Spinal cord (tissue), 9 donors: ENCODE measurements at regions not wholly inside any gene's neighbourhood (a gene's known extent, or its start where the extent isn't known, plus 50 kb on each side); places are given as distances from the start of the nearest gene placed in this dataset.

Source experiments
- DNase-seq, 6 donors: peaks; one replicate each; pipeline versions ENCODE4 v3.0.0 to v3.0.0-alpha.2; 2013 to 2015; ENCODE audit warnings: low spot score in 6 of 6, low read depth in 4 of 6
- H3K27ac ChIP-seq: one replicate; pipeline ENCODE4 v1.5.1; 2013; ENCODE audit warnings: low read depth, low read length, control low read depth
- H3K27me3 ChIP-seq: one replicate; pipeline ENCODE4 v1.6.1; 2013; ENCODE audit warnings: low read length; ENCODE audit not compliant: control insufficient read depth, insufficient read depth
- H3K36me3 ChIP-seq: one replicate; pipeline ENCODE4 v1.6.1; 2013; ENCODE audit warnings: low read length; ENCODE audit not compliant: control insufficient read depth, insufficient read depth
- H3K4me1 ChIP-seq: one replicate; pipeline ENCODE4 v1.6.1; 2013; ENCODE audit warnings: low read length; ENCODE audit not compliant: control insufficient read depth, insufficient read depth
- H3K4me3 ChIP-seq: one replicate; pipeline ENCODE4 v1.5.1; 2013; ENCODE audit warnings: low read depth, low read length, control low read depth
- H3K9me3 ChIP-seq: one replicate; pipeline ENCODE4 v1.6.1; 2013; ENCODE audit warnings: low read length; ENCODE audit not compliant: control insufficient read depth, insufficient read depth
- WGBS: methylation state at CpG from one replicate; pipeline ENCODE4 v1.1.5; 2013; ENCODE audit warnings: missing lambda C conversion rate; ENCODE audit not compliant: insufficient coverage; 5-methylcytosine and 5-hydroxymethylcytosine counted together
- donor health status: healthy.

- Histone ChIP-seq H3K9me3 (no peaks in the 10 kb centered on the region), H3K4me3 (no peak overlapping the region), H3K27me3 (no peaks in the 10 kb centered on the region), H3K4me1 (peaks cover 9% of the 10 kb centered on the region), H3K27ac (no peak overlapping the region), H3K36me3 (no peaks in the 10 kb centered on the region)
- WGBS: 95% methylated on average over 2 of the region's 3 CpGs
- DNase-seq: no peak
Observed at GRCh38 chr2:62313449-62314227, 117.7 kb downstream of the B3GNT2 start.

- no peaks in the 10 kb centered on the region for H3K36me3 ChIP-seq
- no peak overlapping the region for H3K4me3 ChIP-seq
- peaks cover 28% of the 10 kb centered on the region for H3K4me1 ChIP-seq
- no peaks in the 10 kb centered on the region for H3K27me3 ChIP-seq
- 54% methylated on average over 13 of the region's 17 CpGs for WGBS
- DNase-seq: peak in 1 of 6 donors; percentile 32
- H3K27ac ChIP-seq: no peak overlapping the region
- H3K9me3 ChIP-seq: no peaks in the 10 kb centered on the region
Observed at GRCh38 chr2:62309465-62310091, 113.7 kb downstream of the B3GNT2 start.

GRCh38 chr2:62309081-62309464, 113.2 kb downstream of the B3GNT2 start:
- DNase-seq: no peak
- no peaks in the 10 kb centered on the region for H3K27me3 ChIP-seq
- H3K36me3 ChIP-seq: no peaks in the 10 kb centered on the region
- WGBS: 50% methylated on average over 1 of the region's 1 CpG
- peaks cover 1% of the 10 kb centered on the region for H3K9me3 ChIP-seq
- H3K27ac ChIP-seq: no peak overlapping the region
- no peak overlapping the region for H3K4me3 ChIP-seq
- H3K4me1 ChIP-seq: peaks cover 28% of the 10 kb centered on the region

- no peak for DNase-seq
- H3K27me3 ChIP-seq: no peaks in the 10 kb centered on the region
- no peak overlapping the region for H3K4me3 ChIP-seq
- peaks cover 1% of the 10 kb centered on the region for H3K9me3 ChIP-seq
- H3K4me1 ChIP-seq: peaks cover 28% of the 10 kb centered on the region
- H3K36me3 ChIP-seq: no peaks in the 10 kb centered on the region
- H3K27ac ChIP-seq: no peak overlapping the region
- 86% methylated on average over 12 of the region's 15 CpGs for WGBS
Observed at GRCh38 chr2:62307469-62308389, 111.8 kb downstream of the B3GNT2 start.

- Histone ChIP-seq H3K27ac (no peak overlapping the region), H3K4me3 (no peak overlapping the region), H3K27me3 (no peaks in the 10 kb centered on the region), H3K4me1 (peaks cover 28% of the 10 kb centered on the region), H3K9me3 (peaks cover 1% of the 10 kb centered on the region), H3K36me3 (no peaks in the 10 kb centered on the region)
- peak in 3 of 6 donors; percentile 25 to 59 (median 55) for DNase-seq
- WGBS: 49% methylated on average over 6 of the region's 7 CpGs
Observed at GRCh38 chr2:62306751-62307468, 111.0 kb downstream of the B3GNT2 start.

- WGBS: 90% methylated on average over 12 of the region's 12 CpGs
- H3K4me1 ChIP-seq: peaks cover 28% of the 10 kb centered on the region
- DNase-seq: no peak
- H3K27me3 ChIP-seq: no peaks in the 10 kb centered on the region
- no peak overlapping the region for H3K27ac ChIP-seq
- no peak overlapping the region for H3K4me3 ChIP-seq
- H3K9me3 ChIP-seq: peaks cover 1% of the 10 kb centered on the region
- no peaks in the 10 kb centered on the region for H3K36me3 ChIP-seq
Observed at GRCh38 chr2:62305421-62306176, 109.7 kb downstream of the B3GNT2 start.

GRCh38 chr2:62304429-62305417, 108.8 kb downstream of the B3GNT2 start:
- peaks cover 26% of the 10 kb centered on the region for H3K4me1 ChIP-seq
- no peaks in the 10 kb centered on the region for H3K27me3 ChIP-seq
- 58% methylated on average over 12 of the region's 13 CpGs for WGBS
- H3K9me3 ChIP-seq: peaks cover 1% of the 10 kb centered on the region
- no peak overlapping the region for H3K27ac ChIP-seq
- no peak overlapping the region for H3K4me3 ChIP-seq
- H3K36me3 ChIP-seq: no peaks in the 10 kb centered on the region
- no peak for DNase-seq

- no peaks in the 10 kb centered on the region for H3K27me3 ChIP-seq
- peaks cover 1% of the 10 kb centered on the region for H3K9me3 ChIP-seq
- H3K4me1 ChIP-seq: peaks cover 19% of the 10 kb centered on the region
- no peak overlapping the region for H3K4me3 ChIP-seq
- H3K27ac ChIP-seq: no peak overlapping the region
- DNase-seq: no peak
- no peaks in the 10 kb centered on the region for H3K36me3 ChIP-seq
- 85% methylated on average over 3 of the region's 3 CpGs for WGBS
Observed at GRCh38 chr2:62303788-62304187, 107.9 kb downstream of the B3GNT2 start.
